Ishikawa (cell line): ENCODE measurements at regions not wholly inside any gene's neighbourhood (a gene's known extent, or its start where the extent isn't known, plus 50 kb on each side); places are given as distances from the start of the nearest gene placed in this dataset.

Experiments
- CEBPB ChIP-seq: IDR thresholded peaks from 2 replicates; pipeline ENCODE4 v1.6.1; 2012
- CREB1 ChIP-seq: IDR thresholded peaks from 2 replicates; pipeline ENCODE4 v1.6.1; 2012; ENCODE audit warnings: low read depth
- EGR1 ChIP-seq: IDR thresholded peaks from 2 replicates; pipeline ENCODE4 v1.6.1; 2012
- EP300 ChIP-seq: IDR thresholded peaks from 2 replicates; pipeline ENCODE4 v1.6.1; 2012; ENCODE audit warnings: borderline replicate concordance
- MAX ChIP-seq: IDR thresholded peaks from 2 replicates; pipeline ENCODE4 v1.6.1; 2012
- NFIC ChIP-seq: IDR thresholded peaks from 2 replicates; pipeline ENCODE4 v1.6.1; 2012
- RAD21 ChIP-seq: IDR thresholded peaks from 2 replicates; pipeline ENCODE4 v1.6.1; 2012; ENCODE audit warnings: low read depth
- TCF12 ChIP-seq: IDR thresholded peaks from 2 replicates; pipeline ENCODE4 v1.6.1; 2012; ENCODE audit warnings: low read depth
- TEAD4 ChIP-seq: IDR thresholded peaks from 2 replicates; pipeline ENCODE4 v1.6.1; 2012
- USF1 ChIP-seq: IDR thresholded peaks from 2 replicates; pipeline ENCODE4 v1.6.1; 2012
- YY1 ChIP-seq: IDR thresholded peaks from 2 replicates; pipeline ENCODE4 v1.6.1; 2012; ENCODE audit warnings: low read depth
- TF ChIP-seq, protein P1 (sequence below): IDR thresholded peaks from 2 replicates; pipeline ENCODE4 v1.6.1; 2012; ENCODE audit warnings: low read depth, mild to moderate bottlenecking

DNA sequence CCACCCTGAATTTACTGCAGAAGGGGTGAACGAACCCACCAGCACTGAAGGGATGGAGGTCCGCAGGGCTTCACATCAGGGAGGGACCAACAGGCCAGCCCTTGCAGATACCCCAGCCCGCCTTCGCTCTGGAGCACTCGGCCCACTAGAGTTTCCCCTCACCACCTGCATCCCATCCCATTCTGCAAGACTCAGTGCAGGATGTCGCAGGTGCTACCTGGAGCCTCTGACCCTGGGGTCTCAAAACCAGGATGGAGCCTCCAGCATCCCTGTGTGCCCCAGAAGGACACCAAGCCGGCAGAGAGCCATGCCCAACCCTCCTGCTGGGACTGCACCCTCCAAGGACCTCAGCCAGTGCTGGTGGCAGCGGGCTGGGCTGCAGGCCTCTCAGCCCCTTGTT is 57.6 kb upstream of the ADRA2C start:
- TF ChIP-seq USF1 (no peak), EP300 (no peak), TEAD4 (no peak), RAD21 (no peak), CEBPB (no peak), MAX (no peak), EGR1 (no peak), YY1 (no peak), CREB1 (no peak), NFIC (no peak), TCF12 (no peak)
- TF ChIP-seq, protein P1, sequence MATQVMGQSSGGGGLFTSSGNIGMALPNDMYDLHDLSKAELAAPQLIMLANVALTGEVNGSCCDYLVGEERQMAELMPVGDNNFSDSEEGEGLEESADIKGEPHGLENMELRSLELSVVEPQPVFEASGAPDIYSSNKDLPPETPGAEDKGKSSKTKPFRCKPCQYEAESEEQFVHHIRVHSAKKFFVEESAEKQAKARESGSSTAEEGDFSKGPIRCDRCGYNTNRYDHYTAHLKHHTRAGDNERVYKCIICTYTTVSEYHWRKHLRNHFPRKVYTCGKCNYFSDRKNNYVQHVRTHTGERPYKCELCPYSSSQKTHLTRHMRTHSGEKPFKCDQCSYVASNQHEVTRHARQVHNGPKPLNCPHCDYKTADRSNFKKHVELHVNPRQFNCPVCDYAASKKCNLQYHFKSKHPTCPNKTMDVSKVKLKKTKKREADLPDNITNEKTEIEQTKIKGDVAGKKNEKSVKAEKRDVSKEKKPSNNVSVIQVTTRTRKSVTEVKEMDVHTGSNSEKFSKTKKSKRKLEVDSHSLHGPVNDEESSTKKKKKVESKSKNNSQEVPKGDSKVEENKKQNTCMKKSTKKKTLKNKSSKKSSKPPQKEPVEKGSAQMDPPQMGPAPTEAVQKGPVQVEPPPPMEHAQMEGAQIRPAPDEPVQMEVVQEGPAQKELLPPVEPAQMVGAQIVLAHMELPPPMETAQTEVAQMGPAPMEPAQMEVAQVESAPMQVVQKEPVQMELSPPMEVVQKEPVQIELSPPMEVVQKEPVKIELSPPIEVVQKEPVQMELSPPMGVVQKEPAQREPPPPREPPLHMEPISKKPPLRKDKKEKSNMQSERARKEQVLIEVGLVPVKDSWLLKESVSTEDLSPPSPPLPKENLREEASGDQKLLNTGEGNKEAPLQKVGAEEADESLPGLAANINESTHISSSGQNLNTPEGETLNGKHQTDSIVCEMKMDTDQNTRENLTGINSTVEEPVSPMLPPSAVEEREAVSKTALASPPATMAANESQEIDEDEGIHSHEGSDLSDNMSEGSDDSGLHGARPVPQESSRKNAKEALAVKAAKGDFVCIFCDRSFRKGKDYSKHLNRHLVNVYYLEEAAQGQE, result no peak
